GM19240 (cell line): ENCODE measurements at regions not wholly inside any gene's neighbourhood (a gene's known extent, or its start where the extent isn't known, plus 50 kb on each side); places are given as distances from the start of the nearest gene placed in this dataset.
"Not testable (repeated sequence)": the region's sequence is repeated elsewhere in the genome, so short reads cannot be mapped to it uniquely, and the experiment has no call there.

ENCODE experiments used
- DNase-seq: peaks from one replicate; pipeline ENCODE4 v3.0.0; 2011; ENCODE audit warnings: low spot score; ENCODE audit not compliant: insufficient read length

DNA sequence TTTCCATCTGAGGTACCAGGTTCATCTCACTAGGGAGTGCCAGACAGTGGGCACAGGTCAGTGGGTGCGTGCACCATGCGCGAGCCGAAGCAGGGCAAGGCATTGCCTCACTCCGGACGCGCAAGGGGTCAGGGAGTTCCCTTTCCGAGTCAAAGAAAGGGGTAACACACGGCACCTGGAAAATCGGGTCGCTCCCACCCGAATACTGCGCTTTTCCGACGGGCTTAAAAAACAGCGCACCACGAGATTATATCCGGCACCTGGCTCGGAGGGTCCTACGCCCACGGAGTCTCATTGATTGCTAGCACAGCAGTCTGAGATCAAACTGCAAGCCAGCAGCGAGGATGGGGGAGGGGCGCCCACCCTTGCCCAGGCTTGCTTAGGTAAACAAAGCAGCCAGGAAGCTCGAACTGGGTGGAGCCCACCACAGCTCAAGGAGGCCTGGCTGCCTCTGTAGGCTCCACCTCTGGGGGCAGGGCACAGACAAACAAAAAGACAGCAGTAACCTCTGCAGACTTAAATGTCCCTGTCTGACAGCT is 242.5 kb downstream of the CYLC2 start:
- DNase-seq = not testable (repeated sequence)

DNA sequence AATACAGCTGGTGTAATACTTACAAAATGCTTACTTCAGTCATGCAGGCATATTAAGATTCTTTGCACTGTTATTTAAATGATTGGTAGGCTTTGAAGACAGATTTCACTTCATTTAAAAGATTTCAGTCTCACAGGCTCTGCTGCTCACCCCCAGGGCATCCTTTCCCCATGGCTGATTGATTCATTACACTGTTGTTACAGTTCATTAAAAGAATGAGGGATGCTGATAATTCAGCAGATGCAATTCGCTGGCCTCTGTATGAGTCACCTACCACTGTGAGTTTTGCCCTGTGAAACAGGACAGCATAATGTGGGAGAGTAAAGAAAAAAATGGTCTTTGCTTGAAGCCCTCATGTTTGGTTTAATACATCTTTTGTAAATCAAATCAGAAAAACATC is 246.9 kb downstream of the CYLC2 start:
- no peak for DNase-seq

DNA sequence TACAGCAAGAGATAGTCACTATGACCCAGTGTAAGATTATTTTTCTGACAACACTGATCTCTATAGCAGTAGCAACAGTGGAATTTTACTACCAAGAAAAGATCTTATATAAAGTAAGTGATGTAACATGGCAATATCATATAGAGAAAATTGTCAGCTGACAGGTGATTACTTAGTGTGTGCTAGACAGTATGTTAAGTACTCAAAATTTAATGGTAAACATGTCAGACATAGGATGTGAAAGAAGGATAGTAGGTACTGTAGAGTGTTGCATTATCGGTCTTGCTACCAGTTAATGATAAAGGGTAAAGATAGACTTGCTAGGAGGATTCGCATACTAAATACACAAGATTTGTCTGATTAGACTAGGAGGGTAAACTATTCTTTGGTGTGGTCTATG is 247.4 kb downstream of the CYLC2 start:
- DNase-seq = no peak

DNA sequence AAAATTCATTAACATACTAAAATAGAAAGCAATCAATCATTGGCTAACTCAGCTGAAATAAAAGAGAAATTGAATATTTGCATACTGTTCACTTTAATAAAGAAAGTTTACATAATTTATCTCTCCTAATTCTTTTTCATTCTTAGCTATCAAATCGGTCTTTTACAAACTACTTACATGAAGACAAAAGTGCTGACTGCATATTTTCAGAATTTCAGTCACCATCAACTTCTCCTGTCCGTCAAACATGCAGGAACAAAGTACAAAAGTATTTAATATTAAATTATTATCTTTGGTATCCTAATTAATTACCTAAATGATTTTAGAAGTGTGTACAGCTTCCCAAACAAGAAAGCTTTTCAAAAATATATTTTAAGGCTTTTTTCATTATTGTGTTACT is 248.4 kb downstream of the CYLC2 start:
- DNase-seq = no peak

DNA sequence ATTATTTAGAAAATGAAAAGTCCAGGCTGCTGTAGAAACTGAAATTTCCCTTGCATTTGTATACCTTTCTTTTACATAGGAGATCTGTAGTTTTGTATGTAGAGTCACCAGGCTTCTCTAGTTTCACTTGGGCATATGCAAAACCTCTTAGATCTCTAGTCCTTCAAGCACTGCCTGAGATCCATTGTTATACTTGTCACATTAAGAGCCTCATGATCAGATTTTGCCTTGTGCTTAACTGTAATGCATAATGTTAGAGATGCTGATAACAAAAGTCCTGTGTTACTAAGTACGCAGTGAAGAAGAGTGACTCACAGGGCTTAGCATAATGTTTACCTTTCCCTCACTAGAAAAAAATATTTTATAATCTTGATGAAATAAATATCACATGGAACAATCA is 250.2 kb downstream of the CYLC2 start:
- DNase-seq = no peak

DNA sequence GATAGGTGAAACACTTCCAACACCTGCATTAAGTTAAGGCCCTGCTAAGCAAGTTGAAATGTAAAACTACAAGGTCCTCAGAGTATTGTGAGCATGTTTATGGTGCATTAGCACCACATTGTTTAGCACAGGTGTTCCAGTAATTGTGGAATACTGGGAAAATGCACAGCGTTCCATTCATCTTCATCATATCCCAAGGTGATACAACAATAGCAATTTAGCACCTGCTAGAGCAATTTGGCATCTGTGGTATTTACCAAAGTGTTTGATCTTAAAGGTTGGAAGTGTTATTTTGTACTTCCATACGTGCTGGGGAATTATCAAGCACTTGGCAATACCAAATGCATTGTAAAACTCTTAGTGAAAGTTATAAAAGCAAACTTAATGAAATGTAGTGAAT is 266.8 kb downstream of the CYLC2 start:
- no peak for DNase-seq

DNA sequence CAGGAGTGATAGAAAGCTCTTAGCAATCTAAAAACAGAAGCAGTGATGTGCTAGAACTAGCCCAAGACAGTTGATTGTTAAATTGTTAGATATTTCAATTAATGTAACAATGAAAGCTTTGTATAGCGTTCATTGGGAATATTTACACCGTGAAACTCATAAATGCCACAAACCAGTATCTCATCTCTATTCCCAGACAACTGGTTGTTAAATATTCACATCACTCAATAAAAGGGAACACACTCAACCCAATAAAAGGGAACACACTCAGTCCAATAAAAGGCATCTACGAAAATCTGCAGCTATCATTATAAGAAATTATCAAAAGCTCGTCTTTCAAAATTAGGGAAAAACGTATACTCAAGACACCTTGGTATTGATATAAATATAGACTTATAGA is 270.9 kb downstream of the CYLC2 start:
- DNase-seq = no peak

DNA sequence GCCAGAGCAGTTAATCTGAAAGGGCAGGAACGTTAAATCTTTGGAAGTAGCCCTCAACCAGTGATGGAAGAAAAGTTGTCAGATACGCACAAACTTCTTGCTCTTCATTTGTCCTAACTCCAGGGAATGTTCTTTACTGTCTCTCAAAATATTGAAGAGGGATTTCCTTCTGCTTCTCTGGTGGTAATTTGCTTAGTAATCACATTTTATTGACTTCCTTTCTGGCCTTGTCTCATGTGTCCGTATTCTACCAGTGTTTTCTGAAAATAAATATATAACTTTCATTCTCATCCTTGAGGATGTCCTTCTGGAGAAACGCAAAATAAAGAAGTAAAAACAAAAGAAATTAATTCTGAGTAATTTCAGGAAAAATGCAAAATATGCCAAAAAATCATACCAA is 282.1 kb downstream of the CYLC2 start:
- no peak for DNase-seq

DNA sequence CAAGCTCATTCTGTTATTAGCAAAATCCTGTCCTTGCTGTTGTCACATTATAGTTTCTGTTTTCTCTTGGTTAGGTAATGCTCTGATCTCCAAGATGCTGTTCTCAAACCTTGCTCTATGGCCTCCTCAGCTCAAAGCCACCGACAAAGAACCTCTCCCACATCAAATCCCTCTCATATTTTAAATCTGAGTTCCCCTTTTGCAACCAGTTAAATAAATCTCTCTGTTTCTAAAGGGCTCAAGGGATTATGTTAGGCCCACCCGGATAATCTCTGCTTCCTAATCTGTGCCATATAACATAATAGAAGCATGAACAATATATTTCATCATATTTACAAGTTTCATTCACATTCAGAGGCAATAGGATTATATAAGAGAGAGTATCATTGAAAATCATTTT is 286.0 kb downstream of the CYLC2 start:
- DNase-seq = no peak

DNA sequence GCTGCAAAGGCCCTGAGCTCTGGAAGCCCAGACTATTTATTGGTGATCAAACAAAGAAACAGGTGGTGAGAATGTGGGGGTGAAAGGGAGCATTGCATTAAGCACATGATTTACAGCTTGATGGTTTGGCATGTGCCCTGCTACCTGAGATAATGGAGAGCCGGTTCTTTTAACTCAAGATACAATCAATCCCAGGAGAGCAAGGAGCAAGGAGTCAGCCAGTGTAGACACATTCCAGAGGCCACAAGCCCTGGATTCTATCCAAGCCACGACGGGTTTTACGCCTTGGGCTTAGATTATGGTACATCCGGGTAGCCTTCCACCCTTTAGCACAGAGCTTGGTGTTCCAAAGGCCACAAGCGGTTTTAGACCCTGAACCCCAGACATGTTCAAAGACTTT is 292.2 kb downstream of the CYLC2 start:
- no peak for DNase-seq

DNA sequence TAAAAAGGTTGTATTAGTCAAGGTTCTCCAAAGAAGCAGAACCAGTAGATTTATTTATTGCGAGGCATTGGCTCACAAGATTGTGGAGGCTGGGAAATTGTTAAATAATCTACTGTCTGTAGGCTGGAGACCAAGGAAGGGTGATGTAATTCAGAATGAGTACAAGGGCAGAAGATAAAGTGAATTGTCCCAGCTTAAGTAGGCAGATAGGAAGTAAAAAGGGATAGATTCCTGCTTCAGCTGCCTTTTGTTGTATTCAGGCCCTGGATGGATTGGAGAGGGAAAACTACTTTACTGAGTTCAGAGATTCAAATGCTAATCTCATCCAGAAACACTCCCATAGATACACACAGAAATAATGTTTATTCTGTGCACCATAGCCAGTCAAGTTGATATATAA is 301.1 kb downstream of the CYLC2 start:
- no peak for DNase-seq

DNA sequence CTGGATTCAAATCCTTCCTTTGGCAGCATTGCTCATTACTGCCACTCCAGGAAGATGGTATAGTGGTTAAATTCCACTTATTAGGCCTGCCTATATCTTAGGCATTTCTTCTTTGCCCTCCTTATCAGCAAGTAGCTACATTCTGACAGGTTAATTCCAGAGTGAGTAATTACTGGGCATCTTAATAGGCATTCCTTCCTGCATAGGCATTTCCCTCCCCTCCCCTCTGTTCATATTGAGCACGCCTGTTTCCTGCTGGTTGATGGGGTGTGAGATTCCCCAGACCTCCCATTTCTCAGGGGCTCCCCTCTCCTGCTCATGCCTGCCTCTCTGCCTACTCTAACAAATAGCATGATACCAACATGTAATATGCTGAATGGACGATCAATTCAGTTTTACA is 305.9 kb downstream of the CYLC2 start:
- no peak for DNase-seq

DNA sequence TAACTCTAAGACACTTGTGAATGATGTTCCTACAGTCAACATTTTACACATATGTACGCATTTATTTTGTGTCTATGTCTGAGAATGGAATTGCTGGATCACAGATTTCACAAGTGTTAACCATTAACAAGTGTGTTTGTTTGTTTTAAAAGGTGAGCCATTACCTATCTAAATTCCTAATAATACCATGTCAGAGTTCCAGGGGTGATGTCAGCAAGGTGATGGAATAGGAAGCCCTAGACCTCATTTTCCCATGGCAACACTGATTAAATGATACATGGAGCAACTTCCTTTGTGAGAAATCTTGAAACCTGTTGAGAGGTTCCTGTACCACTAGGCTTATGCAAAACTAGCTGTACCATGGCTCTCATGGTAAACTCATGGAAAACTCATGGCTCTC is 309.7 kb downstream of the CYLC2 start:
- no peak for DNase-seq

DNA sequence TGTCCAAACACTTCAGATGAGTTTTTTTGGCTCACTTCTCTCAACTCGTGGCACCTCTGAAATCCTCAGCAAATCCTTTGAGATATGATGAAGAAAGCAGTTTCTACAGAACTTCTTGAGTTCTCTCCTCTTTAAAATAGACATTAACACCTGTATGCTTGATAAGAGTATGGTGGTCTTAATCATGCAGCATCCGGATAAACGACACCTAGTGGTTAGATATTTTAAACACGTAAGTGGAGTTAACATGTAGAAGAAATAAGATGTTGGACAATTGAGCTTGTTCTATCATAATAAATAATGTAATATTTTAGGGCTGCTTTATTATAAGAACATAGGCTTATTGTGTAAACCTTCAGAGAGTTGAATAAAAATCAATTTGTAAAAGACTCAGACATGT is 324.8 kb downstream of the CYLC2 start:
- DNase-seq = no peak

DNA sequence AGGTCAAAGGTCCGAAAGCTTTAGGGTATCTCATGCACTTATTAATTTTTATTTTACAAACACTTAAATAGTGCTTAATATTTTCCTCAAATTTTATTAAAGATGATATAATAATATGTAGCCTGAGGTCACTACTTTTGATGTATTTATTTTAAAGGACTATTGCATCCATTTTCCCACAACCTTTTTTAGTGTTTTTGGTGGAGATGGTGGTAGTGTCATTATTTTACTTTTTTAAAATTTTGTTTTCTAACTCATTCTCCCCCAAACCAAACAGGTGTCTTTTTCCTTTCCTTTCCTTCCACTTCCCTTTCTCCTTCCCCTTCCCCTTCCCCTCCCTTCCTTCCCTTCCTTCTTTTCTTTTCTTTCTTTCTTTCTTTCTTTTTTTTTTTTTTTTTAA is 328.6 kb downstream of the CYLC2 start:
- no peak for DNase-seq

DNA sequence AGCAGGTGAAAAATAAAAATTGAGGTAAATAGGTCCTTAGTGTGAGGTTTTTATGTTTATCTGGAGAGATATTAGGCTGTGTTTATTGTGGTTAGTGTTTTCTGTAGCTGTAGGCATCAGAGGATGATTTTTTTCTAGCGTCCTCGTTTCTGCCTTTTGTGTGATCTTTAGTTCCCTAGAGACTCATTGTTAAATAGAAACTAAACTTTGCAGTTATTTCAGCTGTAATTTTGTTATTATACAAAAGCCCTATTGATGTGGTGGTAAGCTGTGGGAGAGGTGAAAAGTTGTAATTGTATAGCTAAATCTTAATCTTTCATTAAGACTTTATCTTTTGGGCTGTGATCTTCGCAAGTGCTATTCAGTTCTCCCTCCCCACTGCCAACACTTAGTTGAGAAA is 340.3 kb downstream of the CYLC2 start:
- DNase-seq = no peak

DNA sequence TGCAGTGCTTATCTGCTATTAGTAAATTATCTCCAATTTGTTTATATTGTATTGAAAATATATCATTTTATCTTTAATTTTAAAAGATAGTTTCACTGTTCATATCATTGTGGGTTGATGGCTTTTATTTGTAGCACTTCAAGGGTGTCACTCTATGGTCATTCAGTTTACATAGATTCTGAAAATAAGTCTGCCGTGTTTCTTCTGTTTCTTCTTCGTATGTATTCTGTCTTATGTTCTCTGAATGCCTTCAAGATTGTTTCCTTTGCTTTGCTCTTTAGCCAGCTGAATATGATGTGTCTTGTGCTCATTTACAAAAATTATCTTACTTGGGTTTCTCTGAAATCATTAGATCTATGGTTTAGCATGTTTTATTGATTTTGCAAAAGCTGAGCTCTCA is 359.9 kb downstream of the CYLC2 start:
- DNase-seq = no peak

DNA sequence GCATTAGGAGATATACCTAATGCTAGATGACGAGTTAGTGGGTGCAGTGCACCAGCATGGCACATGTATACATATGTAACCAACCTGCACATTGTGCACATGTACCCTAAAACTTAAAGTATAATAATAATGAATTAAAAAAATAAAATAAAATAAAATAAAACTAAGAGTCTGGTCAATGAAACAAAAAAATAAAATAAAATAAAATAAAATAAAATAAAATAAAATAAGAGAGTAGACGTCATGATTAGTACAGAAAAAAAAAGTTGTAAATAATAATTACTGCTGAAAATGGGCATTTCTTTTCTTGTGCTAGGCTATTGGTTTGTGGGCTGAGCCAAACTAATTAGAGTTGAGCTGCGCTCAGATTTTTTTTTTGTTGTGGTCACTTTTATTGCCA is 362.8 kb downstream of the CYLC2 start:
- DNase-seq = not testable (repeated sequence)

DNA sequence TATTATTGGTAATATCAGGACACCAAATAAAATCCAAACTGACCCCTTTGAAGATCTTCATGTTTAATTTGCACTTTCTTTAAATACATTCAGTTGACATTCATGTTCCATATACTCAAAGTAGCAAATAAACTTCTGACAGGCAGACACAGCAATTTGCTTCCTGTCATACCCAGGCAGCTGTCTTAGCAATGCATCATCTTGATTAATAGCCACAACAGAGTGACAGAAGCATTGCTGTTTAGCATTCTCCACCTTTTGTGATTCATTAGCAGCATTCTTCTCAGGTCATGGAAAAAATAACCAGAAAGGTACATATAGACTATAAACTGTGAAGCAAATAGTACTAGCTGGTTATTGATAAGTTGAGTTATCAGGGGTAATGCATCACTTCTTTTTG is 366.8 kb downstream of the CYLC2 start:
- no peak for DNase-seq

DNA sequence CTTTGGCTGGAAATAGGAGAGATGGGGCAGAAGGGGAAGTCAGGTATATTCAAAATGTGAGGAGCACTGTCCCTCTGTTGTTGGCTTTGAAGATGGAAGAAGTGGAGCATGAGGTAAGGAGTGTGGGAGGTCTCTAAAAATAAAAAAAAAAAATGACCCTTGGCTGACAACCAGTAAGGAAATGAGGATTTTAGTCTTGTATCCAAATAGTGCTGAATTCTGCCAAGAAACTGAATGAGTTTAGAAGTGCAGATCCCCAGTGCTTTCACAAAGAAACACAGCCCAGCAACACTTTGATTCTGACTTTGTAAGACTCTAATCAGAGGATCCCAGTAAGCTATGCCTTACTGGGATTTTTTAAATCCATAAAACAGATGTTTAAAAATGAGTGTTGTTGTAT is 367.9 kb downstream of the CYLC2 start:
- DNase-seq = no peak

DNA sequence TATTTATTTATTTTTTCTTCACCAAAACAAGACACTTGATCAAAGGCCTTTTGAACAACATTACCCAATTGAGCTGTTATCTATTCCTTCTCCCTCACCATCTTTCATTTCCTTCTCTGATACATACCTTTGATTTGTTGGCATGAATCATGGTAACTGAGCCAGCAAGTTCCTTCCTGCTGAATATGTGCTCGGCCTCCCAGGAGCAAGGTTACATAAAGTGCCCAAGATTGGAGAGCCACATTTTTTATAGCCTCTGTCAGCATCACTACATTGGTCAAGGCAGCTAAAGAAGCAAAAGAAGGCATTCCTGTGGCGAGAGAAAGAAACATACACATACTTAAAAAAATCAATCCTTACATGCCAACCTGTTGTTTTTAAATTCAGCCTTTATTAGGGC is 369.6 kb downstream of the CYLC2 start:
- DNase-seq = no peak

DNA sequence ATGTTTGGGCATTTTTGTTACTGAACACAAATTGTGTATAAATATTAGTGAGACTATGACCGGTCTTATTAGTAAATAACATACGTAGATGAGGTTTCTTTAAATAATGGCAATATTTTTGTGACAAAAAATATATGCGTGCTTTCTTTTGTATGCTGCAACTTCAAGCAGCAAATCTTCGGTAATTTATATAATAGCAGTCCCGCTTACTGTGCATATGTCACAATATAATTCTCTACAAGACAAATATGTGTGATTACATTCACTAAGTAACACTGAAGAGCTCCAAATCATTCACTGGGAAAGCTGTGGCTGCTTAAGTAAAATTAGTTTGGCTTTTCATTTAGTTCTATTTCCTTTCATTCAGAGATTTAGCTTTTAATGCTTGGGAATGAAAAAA is 376.0 kb downstream of the CYLC2 start:
- DNase-seq = no peak

DNA sequence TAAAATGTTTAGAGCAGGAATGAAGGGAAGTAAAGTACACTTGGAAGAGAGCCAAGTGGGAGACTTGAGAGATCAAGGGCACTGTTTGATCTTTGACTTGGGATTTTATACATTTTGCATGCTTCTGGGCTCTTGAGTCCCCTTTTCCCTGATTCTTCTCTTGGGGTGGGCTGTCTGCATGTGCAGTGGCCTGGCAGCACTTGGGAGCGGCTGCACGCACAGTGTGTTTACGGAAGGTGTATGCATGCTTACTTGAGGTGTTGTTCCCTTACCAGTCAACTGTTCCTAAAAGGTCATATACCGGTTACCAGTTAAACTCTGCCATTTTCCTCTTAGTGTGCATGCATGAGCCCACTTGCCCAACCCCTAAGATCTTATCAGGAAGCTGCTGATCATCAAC is 377.7 kb downstream of the CYLC2 start:
- no peak for DNase-seq

DNA sequence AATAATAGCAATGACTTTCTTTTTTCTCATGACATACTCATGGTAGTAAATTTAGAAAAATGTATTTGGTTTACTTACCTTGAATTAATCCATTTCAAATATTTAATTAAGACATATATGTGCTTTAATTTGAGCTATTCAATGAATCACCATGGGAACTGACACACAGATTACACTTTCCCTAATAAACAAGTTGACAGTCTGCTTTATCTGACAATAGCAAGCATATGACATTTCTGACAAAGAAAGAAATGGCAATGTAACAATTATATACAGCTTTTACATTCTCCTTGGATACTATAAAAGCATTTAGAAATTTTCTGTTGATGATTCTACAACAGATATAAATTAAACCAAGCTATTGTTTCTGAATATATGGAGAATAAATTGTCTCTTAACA is 382.5 kb downstream of the CYLC2 start:
- no peak for DNase-seq
